ENCODE measurements at regions not wholly inside any gene's neighbourhood (a gene's known extent, or its start where the extent isn't known, plus 50 kb on each side); places are given as distances from the start of the nearest gene placed in this dataset.

GRCh38 chr11:38006466-38006865, 1408.4 kb upstream of the RAG2 start:
- Mint-ChIP-seq H3K27ac (no peak overlapping the region), H3K27me3 (ENCODE audit: low read depth in 3 of 3) (no peaks in the 10 kb centered on the region), H3K4me3 (no peak overlapping the region), H3K4me1 (no peaks in the 10 kb centered on the region), H3K36me3 (no peaks in the 10 kb centered on the region), H3K9me3 (peaks cover 0 to 6% (median 3%) of the 10 kb centered on the region in 7 donors)
- Histone ChIP-seq H3K79me2 (ENCODE audit: insufficient read depth, low read length) (no peaks in the 10 kb centered on the region), H4K20me1 (ENCODE audit: insufficient read depth, low read length) (no peaks in the 10 kb centered on the region), H3K4me2 (replicated peaks; ENCODE audit: extremely low read depth, low read length, poor library complexity, severe bottlenecking) (no peak overlapping the region), H3K4me1 (ENCODE audit: control insufficient read depth in 1 of 2, insufficient read depth in 2 of 2, low read length in 2 of 2) (no peaks in the 10 kb centered on the region), H3K9ac (ENCODE audit: insufficient read depth, low read length, poor library complexity, severe bottlenecking) (no peak overlapping the region), H3K9me3 (replicated peaks in 1 of 2; ENCODE audit: control insufficient read depth in 1 of 2, insufficient read depth in 1 of 2, low read length in 2 of 2) (no peaks in the 10 kb centered on the region), H3K27ac (ENCODE audit: low read depth in 1 of 2, low read length in 2 of 2) (no peak overlapping the region), H3K36me3 (replicated peaks in 1 of 2; ENCODE audit: control insufficient read depth in 1 of 2, insufficient read depth in 2 of 2, low read length in 2 of 2) (no peaks in the 10 kb centered on the region), H3K4me3 (replicated peaks in 1 of 3; ENCODE audit: low read depth in 2 of 3, low read length in 3 of 3) (no peak overlapping the region), H2AFZ (ENCODE audit: insufficient read depth, low read depth, low read length, poor library complexity, severe bottlenecking) (no peak overlapping the region), H3K27me3 (ENCODE audit: control insufficient read depth in 2 of 2, insufficient read depth in 2 of 2, low read length in 2 of 2) (no peaks in the 10 kb centered on the region)
- TF ChIP-seq CTCF (IDR thresholded peaks at IDR 0.05): no peak
- intact Hi-C loops (cut with micrococcal nuclease): no loop called here
- no peak for DNase-seq

- no peaks in the 10 kb centered on the region for H3K4me1 Mint-ChIP-seq
- Histone ChIP-seq H3K36me3 (replicated peaks in 1 of 2; ENCODE audit: control insufficient read depth in 1 of 2, insufficient read depth in 2 of 2, low read length in 2 of 2) (no peaks in the 10 kb centered on the region), H3K4me2 (replicated peaks; ENCODE audit: extremely low read depth, low read length, poor library complexity, severe bottlenecking) (no peak overlapping the region), H3K4me3 (replicated peaks in 1 of 3; ENCODE audit: low read depth in 2 of 3, low read length in 3 of 3) (no peak overlapping the region), H3K27ac (ENCODE audit: low read depth in 1 of 2, low read length in 2 of 2) (no peak overlapping the region), H3K9me3 (replicated peaks in 1 of 2; ENCODE audit: control insufficient read depth in 1 of 2, insufficient read depth in 1 of 2, low read length in 2 of 2) (no peaks in the 10 kb centered on the region), H3K79me2 (ENCODE audit: insufficient read depth, low read length) (no peaks in the 10 kb centered on the region), H4K20me1 (ENCODE audit: insufficient read depth, low read length) (no peaks in the 10 kb centered on the region), H2AFZ (ENCODE audit: insufficient read depth, low read depth, low read length, poor library complexity, severe bottlenecking) (no peak overlapping the region), H3K27me3 (ENCODE audit: control insufficient read depth in 2 of 2, insufficient read depth in 2 of 2, low read length in 2 of 2) (no peaks in the 10 kb centered on the region), H3K9ac (ENCODE audit: insufficient read depth, low read length, poor library complexity, severe bottlenecking) (no peak overlapping the region), H3K4me1 (ENCODE audit: control insufficient read depth in 1 of 2, insufficient read depth in 2 of 2, low read length in 2 of 2) (no peaks in the 10 kb centered on the region)
- H3K27me3 Mint-ChIP-seq (ENCODE audit: low read depth in 3 of 3): no peaks in the 10 kb centered on the region
- intact Hi-C loops (cut with micrococcal nuclease): no loop called here
- no peak for TF ChIP-seq CTCF (IDR thresholded peaks at IDR 0.05)
- no CpG with 5 or more reads among the region's 2 CpGs for WGBS (ENCODE audit: insufficient coverage)
- no peak overlapping the region for H3K27ac Mint-ChIP-seq
- peaks cover 0 to 6% (median 3%) of the 10 kb centered on the region in 7 donors for H3K9me3 Mint-ChIP-seq
- no peak for DNase-seq
- no peaks in the 10 kb centered on the region for H3K36me3 Mint-ChIP-seq
- no peak overlapping the region for H3K4me3 Mint-ChIP-seq
Measured at GRCh38 chr11:38005597-38005996, 1407.6 kb upstream of the RAG2 start.
